ENCODE measurements at regions not wholly inside any gene's neighbourhood (a gene's known extent, or its start where the extent isn't known, plus 50 kb on each side); places are given as distances from the start of the nearest gene placed in this dataset.

DNA sequence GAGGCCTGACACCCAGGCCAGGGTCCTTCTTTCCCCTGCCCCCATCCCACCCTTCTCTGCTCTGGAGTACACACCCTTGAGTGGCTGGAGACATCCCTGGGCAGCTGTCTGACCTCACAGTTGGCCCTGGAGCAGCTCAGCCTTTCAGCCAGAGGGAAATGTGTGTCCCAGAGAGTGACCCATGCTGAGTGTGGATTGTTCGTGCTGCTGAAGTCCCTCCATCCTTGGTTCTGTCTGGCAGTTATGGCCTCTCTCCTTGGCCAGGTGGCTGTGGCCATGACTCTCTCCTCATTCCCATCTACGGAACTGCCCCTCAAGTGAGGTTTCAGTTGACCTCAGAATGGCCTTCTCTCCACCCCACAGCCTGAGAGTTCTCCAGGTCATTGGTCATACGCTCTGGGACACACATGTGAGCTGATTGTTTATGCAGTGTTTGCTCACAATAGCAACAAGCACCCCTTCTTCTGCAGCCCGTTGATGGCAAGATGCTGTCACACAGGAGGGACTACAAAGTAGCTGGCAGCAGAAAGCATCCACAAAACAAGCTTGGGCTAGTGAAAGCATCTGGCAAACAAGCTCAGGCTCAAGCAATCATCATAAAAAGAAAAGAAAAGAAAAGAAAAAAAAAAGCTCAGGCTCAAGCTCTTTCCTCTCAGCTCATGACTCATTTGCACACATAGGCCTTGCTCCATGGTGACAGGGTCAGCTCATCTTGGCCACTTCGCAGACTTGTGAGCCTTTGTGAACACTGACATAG is 55.3 kb upstream of the ITGA11 start:
- Histone ChIP-seq H3K9me3 (no peaks in the 10 kb centered on the region), H3K4me3 (no peak overlapping the region), H3K36me3 (no peaks in the 10 kb centered on the region), H3K27ac (no peak overlapping the region), H3K27me3 (no peaks in the 10 kb centered on the region), H3K4me1 (ENCODE audit: insufficient read depth) (peaks cover 12% of the 10 kb centered on the region)
- WGBS, 3 donors = 51 to 73% (median 69%) methylated on average over 5 of the region's 5 CpGs
- intact Hi-C loops (cut with DNase I) = no loop called here
- TF ChIP-seq EP300 (IDR thresholded peaks at IDR 0.05) = no peak
- TF ChIP-seq, protein P1, sequence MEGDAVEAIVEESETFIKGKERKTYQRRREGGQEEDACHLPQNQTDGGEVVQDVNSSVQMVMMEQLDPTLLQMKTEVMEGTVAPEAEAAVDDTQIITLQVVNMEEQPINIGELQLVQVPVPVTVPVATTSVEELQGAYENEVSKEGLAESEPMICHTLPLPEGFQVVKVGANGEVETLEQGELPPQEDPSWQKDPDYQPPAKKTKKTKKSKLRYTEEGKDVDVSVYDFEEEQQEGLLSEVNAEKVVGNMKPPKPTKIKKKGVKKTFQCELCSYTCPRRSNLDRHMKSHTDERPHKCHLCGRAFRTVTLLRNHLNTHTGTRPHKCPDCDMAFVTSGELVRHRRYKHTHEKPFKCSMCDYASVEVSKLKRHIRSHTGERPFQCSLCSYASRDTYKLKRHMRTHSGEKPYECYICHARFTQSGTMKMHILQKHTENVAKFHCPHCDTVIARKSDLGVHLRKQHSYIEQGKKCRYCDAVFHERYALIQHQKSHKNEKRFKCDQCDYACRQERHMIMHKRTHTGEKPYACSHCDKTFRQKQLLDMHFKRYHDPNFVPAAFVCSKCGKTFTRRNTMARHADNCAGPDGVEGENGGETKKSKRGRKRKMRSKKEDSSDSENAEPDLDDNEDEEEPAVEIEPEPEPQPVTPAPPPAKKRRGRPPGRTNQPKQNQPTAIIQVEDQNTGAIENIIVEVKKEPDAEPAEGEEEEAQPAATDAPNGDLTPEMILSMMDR (IDR thresholded peaks at IDR 0.05) = no peak
- TF ChIP-seq POLR2A (IDR thresholded peaks at IDR 0.05) = no peak
- DNase-seq = no peak

DNA sequence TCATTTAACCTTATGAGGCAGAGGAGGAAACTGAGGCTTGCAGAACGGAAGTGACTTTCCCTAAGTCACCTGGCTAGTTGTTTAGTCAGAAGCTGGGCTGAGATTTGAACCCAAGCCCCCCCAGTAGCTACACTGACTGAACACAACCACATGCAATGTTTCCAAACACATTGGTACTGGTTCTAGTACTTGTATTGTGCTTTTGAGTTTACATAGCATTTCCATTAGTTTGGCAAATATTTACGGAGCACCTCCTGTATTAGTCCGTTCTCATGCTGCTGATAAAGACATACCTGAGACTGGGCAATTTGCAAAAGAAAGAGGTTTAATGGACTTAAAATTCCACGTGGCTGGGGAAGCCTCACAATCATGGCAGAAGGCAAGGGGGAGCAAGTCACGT is 56.3 kb upstream of the ITGA11 start:
- Histone ChIP-seq H3K27ac (no peak overlapping the region), H3K4me3 (no peak overlapping the region), H3K9me3 (no peaks in the 10 kb centered on the region), H3K36me3 (no peaks in the 10 kb centered on the region), H3K4me1 (ENCODE audit: insufficient read depth) (peaks cover 15% of the 10 kb centered on the region), H3K27me3 (no peaks in the 10 kb centered on the region)
- DNase-seq = no peak
- intact Hi-C loops (cut with DNase I) = no loop called here
- WGBS, 3 donors = 75 to 80% (median 77%) methylated on average over 5 of the region's 5 CpGs
- TF ChIP-seq EP300 (IDR thresholded peaks at IDR 0.05) (no peak), POLR2A (IDR thresholded peaks at IDR 0.05) (no peak)
- TF ChIP-seq, protein P1 (IDR thresholded peaks at IDR 0.05) = no peak

DNA sequence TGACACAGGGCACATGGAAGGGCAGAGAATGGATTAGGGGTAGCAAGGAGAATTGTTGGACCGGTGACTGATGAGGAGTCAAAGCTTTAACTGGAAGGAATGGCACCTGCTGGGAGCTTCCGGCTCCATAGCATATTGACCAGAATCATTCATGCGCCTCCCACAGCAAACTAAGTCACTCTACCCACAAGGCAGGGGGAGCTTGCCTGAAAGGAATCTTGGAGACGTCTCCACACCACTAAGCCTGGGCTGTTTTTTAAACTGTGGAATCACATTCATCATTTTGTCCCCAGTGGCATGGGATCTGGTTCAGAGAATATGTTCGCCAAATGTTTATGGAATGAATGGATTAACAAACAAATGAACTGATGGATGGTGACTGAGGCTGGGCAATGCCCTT is 57.0 kb upstream of the ITGA11 start:
- 90 to 93% (median 90%) methylated on average over 5 of the region's 5 CpGs for WGBS, 3 donors
- intact Hi-C loops (cut with DNase I) = no loop called here
- no peaks in the 10 kb centered on the region for H3K9me3 ChIP-seq
- H3K27me3 ChIP-seq = no peaks in the 10 kb centered on the region
- H3K27ac ChIP-seq = no peak overlapping the region
- no peaks in the 10 kb centered on the region for H3K36me3 ChIP-seq
- no peak for DNase-seq
- TF ChIP-seq, protein P1 (IDR thresholded peaks at IDR 0.05) = no peak
- no peak for TF ChIP-seq POLR2A (IDR thresholded peaks at IDR 0.05)
- no peak for TF ChIP-seq EP300 (IDR thresholded peaks at IDR 0.05)
- no peak overlapping the region for H3K4me3 ChIP-seq
- H3K4me1 ChIP-seq (ENCODE audit: insufficient read depth) = peaks cover 17% of the 10 kb centered on the region

DNA sequence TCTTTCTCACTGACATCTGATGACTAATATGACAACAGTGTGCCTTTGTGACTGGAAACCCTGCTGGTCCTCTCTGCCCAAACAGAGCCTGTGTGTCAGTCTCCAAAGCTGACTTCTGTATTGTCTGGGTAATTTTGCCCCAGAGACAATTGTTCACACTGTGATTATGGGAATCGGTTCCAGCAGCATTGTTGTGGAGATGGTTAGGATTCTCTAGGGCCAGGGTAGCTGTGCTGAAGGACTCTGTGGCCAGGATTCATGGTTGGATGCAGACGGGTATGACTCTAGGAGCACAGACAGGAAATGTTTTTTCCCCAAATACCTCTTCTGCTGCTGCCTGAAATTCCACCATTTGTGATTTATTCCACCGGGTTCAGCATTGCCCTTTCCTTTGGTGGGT is 57.5 kb upstream of the ITGA11 start:
- H3K4me3 ChIP-seq = no peak overlapping the region
- H3K27ac ChIP-seq = no peak overlapping the region
- no peaks in the 10 kb centered on the region for H3K27me3 ChIP-seq
- no peaks in the 10 kb centered on the region for H3K36me3 ChIP-seq
- 52 to 61% (median 53%) methylated on average over 3 of the region's 3 CpGs for WGBS, 3 donors
- intact Hi-C loops (cut with DNase I) = no loop called here
- peaks cover 17% of the 10 kb centered on the region for H3K4me1 ChIP-seq (ENCODE audit: insufficient read depth)
- DNase-seq = no peak
- H3K9me3 ChIP-seq = no peaks in the 10 kb centered on the region
- TF ChIP-seq, protein P1 (IDR thresholded peaks at IDR 0.05) = no peak
- TF ChIP-seq EP300 (IDR thresholded peaks at IDR 0.05) (no peak), POLR2A (IDR thresholded peaks at IDR 0.05) (no peak)
